ENCODE measurements at regions not wholly inside any gene's neighbourhood (a gene's known extent, or its start where the extent isn't known, plus 50 kb on each side); places are given as distances from the start of the nearest gene placed in this dataset.
A peak's percentile ranks its signal among the peaks of the same experiment; 100 is the strongest.

DNA sequence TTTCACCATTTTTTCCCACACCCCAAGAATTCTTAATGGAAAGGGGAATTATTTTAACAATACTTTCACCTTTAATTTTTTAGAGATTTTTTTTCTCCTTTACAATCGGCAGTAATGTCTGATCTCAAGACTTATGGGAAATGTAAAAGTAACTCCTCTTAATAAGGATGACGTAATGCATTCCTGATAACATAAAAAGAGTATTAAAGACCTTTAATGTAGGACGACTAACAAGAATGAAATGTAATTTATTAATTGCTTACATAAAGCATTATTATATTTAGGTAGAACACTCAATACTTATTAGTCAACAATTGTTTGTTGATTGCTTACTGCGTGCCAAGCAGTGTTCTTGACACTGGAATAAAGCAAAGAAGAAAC, 416.8 kb upstream of the NAALADL2 start:
- intact Hi-C loops (cut with DNase I) = no loop called here
- TF ChIP-seq, protein P1, sequence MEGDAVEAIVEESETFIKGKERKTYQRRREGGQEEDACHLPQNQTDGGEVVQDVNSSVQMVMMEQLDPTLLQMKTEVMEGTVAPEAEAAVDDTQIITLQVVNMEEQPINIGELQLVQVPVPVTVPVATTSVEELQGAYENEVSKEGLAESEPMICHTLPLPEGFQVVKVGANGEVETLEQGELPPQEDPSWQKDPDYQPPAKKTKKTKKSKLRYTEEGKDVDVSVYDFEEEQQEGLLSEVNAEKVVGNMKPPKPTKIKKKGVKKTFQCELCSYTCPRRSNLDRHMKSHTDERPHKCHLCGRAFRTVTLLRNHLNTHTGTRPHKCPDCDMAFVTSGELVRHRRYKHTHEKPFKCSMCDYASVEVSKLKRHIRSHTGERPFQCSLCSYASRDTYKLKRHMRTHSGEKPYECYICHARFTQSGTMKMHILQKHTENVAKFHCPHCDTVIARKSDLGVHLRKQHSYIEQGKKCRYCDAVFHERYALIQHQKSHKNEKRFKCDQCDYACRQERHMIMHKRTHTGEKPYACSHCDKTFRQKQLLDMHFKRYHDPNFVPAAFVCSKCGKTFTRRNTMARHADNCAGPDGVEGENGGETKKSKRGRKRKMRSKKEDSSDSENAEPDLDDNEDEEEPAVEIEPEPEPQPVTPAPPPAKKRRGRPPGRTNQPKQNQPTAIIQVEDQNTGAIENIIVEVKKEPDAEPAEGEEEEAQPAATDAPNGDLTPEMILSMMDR (IDR thresholded peaks at IDR 0.05; ENCODE audit: borderline replicate concordance, extremely low read depth, insufficient read depth) = no peak
- no peaks in the 10 kb centered on the region for H3K27me3 ChIP-seq (ENCODE audit: control insufficient read depth, insufficient read depth, low read length)
- no peaks in the 10 kb centered on the region for H3K36me3 ChIP-seq (ENCODE audit: control insufficient read depth in 2 of 3, insufficient read depth in 3 of 3, low read length in 3 of 3)
- H3K9me3 ChIP-seq (ENCODE audit: control insufficient read depth in 2 of 3, insufficient read depth in 1 of 3, low read length in 3 of 3) = no peaks in the 10 kb centered on the region
- H3K4me1 ChIP-seq (ENCODE audit: control insufficient read depth in 2 of 3, insufficient read depth in 2 of 3, low read depth in 1 of 3, low read length in 3 of 3) = peaks cover 0 to 4% (median 2%) of the 10 kb centered on the region in 3 donors
- peak overlapping the region; percentile 57 to 95 (median 87) for H3K4me3 ChIP-seq (ENCODE audit: low read length in 3 of 3)
- H3K9ac ChIP-seq (ENCODE audit: low read length in 3 of 3) = peak overlapping the region in 2 of 3 donors; percentile 81 to 92
- H3K27ac ChIP-seq (ENCODE audit: low read depth in 2 of 2, low read length in 2 of 2) = no peak overlapping the region
- DNase-seq (no peak), FAIRE-seq (no peak)

DNA sequence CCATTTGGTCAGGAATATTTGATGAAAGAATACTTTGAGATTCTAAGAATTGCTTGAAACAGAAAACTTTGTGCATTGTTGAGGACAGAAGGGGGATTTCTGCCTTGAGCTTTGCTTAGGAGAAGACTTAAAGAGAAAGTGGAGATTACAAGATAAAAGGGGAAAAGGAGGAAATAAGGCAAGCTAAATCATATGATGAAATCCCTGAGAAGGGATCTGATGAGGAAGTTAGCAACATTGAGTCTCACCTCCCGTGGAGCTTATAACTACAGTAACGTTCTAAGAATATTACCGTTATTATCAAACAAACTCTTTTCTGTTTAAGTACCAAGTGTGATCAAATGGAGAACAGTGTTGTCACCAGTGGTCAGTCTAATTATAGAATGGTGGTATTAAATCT, 414.7 kb upstream of the NAALADL2 start:
- Histone ChIP-seq H3K27ac (ENCODE audit: low read depth in 2 of 2, low read length in 2 of 2) (no peak overlapping the region), H3K27me3 (ENCODE audit: control insufficient read depth, insufficient read depth, low read length) (no peaks in the 10 kb centered on the region), H3K36me3 (ENCODE audit: control insufficient read depth in 2 of 3, insufficient read depth in 3 of 3, low read length in 3 of 3) (no peaks in the 10 kb centered on the region), H3K4me3 (ENCODE audit: low read length in 3 of 3) (no peak overlapping the region), H3K9ac (ENCODE audit: low read length in 3 of 3) (no peak overlapping the region), H3K4me1 (ENCODE audit: control insufficient read depth in 2 of 3, insufficient read depth in 2 of 3, low read depth in 1 of 3, low read length in 3 of 3) (peaks cover 0 to 4% (median 2%) of the 10 kb centered on the region in 3 donors), H3K9me3 (ENCODE audit: control insufficient read depth in 2 of 3, insufficient read depth in 1 of 3, low read length in 3 of 3) (peaks cover 0 to 9% (median 0%) of the 10 kb centered on the region in 3 donors)
- FAIRE-seq (no peak), DNase-seq (no peak)
- TF ChIP-seq, protein P1 (IDR thresholded peaks at IDR 0.05; ENCODE audit: borderline replicate concordance, extremely low read depth, insufficient read depth) = no peak
- intact Hi-C loops (cut with DNase I) = no loop called here

DNA sequence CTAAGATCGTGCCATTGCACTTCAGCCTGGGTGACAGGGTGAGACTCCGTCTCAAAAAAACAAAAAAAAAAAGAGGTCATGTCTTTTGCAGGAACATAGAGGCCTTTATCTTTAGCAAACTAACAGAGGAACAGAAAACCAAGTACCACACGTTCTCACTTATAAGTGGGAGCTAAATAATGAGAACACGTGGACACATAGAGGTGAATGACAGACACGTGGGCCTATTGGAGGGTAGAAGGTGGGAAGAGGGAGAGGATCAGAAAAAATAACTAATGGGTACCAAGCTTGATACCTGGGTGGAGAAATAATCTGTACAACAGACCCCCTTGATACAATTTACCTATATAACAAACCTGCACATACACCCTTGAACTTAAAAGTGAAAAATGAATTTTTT, 401.4 kb upstream of the NAALADL2 start:
- intact Hi-C loops (cut with DNase I) = no loop called here
- H3K4me1 ChIP-seq (ENCODE audit: control insufficient read depth in 2 of 3, insufficient read depth in 2 of 3, low read depth in 1 of 3, low read length in 3 of 3) = no peaks in the 10 kb centered on the region
- H3K36me3 ChIP-seq (ENCODE audit: control insufficient read depth in 2 of 3, insufficient read depth in 3 of 3, low read length in 3 of 3) = no peaks in the 10 kb centered on the region
- no peaks in the 10 kb centered on the region for H3K27me3 ChIP-seq (ENCODE audit: control insufficient read depth, insufficient read depth, low read length)
- FAIRE-seq (no peak), DNase-seq (no peak)
- TF ChIP-seq, protein P1 (IDR thresholded peaks at IDR 0.05; ENCODE audit: borderline replicate concordance, extremely low read depth, insufficient read depth) = no peak
- H3K4me3 ChIP-seq (ENCODE audit: low read length in 3 of 3) = no peak overlapping the region
- peaks cover 0 to 7% (median 3%) of the 10 kb centered on the region in 3 donors for H3K9me3 ChIP-seq (ENCODE audit: control insufficient read depth in 2 of 3, insufficient read depth in 1 of 3, low read length in 3 of 3)
- H3K27ac ChIP-seq (ENCODE audit: low read depth in 2 of 2, low read length in 2 of 2) = no peak overlapping the region
- H3K9ac ChIP-seq (ENCODE audit: low read length in 3 of 3) = no peak overlapping the region

DNA sequence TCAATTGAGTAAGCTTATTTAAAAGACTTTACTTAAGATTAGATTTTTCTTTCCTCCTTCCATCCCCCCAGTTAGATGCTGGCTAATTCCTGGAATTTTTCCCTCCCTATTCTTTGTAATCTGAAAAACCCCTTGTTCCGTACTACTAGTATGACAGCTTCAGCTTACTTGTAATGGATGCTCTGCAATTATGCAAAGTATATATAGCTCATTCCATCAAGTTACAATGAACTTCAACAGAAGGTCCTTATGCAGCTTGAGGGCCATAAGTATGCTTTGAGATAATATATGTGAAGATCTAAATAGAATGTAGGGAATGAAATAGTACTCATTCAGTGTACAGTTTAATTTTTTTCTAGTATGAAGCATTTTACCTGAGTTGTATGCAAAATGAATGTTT, 398.3 kb upstream of the NAALADL2 start:
- Histone ChIP-seq H3K9me3 (ENCODE audit: control insufficient read depth in 2 of 3, insufficient read depth in 1 of 3, low read length in 3 of 3) (peaks cover 0 to 3% (median 3%) of the 10 kb centered on the region in 3 donors), H3K36me3 (ENCODE audit: control insufficient read depth in 2 of 3, insufficient read depth in 3 of 3, low read length in 3 of 3) (no peaks in the 10 kb centered on the region), H3K9ac (ENCODE audit: low read length in 3 of 3) (no peak overlapping the region), H3K27me3 (ENCODE audit: control insufficient read depth, insufficient read depth, low read length) (no peaks in the 10 kb centered on the region), H3K27ac (ENCODE audit: low read depth in 2 of 2, low read length in 2 of 2) (no peak overlapping the region), H3K4me3 (ENCODE audit: low read length in 3 of 3) (no peak overlapping the region), H3K4me1 (ENCODE audit: control insufficient read depth in 2 of 3, insufficient read depth in 2 of 3, low read depth in 1 of 3, low read length in 3 of 3) (no peaks in the 10 kb centered on the region)
- TF ChIP-seq, protein P1 (IDR thresholded peaks at IDR 0.05; ENCODE audit: borderline replicate concordance, extremely low read depth, insufficient read depth) = no peak
- FAIRE-seq (no peak), DNase-seq (no peak)
- intact Hi-C loops (cut with DNase I) = no loop called here

Measured in kidney (tissue), 13 donors.